Mammary epithelial cell (primary cell): ENCODE measurements at regions not wholly inside any gene's neighbourhood (a gene's known extent, or its start where the extent isn't known, plus 50 kb on each side); places are given as distances from the start of the nearest gene placed in this dataset.

Experiments
- EZH2 ChIP-seq: IDR thresholded peaks from 2 replicates; pipeline ENCODE4 v1.6.1; 2012; ENCODE audit warnings: low read length, inconsistent platforms, borderline replicate concordance
- TF ChIP-seq, protein P1 (sequence below), 2 donors: IDR thresholded peaks in 1 of 2; conservative IDR thresholded peaks in 1 of 2; 2 replicates each; pipeline ENCODE4 v1.5.1; 2011 to 2012; ENCODE audit warnings: inconsistent platforms in 2 of 2, low read length in 2 of 2, mild to moderate bottlenecking in 2 of 2, control low read depth in 1 of 2, low read depth in 1 of 2; ENCODE audit not compliant: insufficient read depth in 1 of 2; ENCODE audit errors: extremely low read depth in 1 of 2

DNA sequence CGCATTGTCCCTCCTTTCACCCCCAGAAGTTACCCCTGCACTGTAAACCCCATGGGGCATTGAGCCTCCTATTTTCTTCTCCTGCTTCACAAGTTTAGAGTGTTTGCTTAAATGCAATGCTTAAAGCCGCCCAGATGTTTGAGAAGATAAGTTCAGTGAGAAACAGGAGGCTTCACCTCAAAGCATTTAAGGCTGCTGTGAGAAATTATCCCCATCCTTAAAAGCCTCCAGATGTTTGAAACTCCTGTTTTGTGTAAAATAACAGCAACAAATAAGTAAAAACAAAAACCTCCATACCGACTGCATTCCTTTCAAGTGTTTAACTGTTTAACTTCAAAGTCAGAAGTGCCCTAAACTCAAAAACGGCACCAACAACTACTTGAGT, 81.8 kb downstream of the RTP5 start:
- TF ChIP-seq, protein P1, sequence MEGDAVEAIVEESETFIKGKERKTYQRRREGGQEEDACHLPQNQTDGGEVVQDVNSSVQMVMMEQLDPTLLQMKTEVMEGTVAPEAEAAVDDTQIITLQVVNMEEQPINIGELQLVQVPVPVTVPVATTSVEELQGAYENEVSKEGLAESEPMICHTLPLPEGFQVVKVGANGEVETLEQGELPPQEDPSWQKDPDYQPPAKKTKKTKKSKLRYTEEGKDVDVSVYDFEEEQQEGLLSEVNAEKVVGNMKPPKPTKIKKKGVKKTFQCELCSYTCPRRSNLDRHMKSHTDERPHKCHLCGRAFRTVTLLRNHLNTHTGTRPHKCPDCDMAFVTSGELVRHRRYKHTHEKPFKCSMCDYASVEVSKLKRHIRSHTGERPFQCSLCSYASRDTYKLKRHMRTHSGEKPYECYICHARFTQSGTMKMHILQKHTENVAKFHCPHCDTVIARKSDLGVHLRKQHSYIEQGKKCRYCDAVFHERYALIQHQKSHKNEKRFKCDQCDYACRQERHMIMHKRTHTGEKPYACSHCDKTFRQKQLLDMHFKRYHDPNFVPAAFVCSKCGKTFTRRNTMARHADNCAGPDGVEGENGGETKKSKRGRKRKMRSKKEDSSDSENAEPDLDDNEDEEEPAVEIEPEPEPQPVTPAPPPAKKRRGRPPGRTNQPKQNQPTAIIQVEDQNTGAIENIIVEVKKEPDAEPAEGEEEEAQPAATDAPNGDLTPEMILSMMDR (conservative IDR thresholded peaks at IDR 0.05 in 1 of 2, IDR thresholded peaks at IDR 0.05 in 1 of 2; ENCODE audit: extremely low read depth in 1 of 2, insufficient read depth in 1 of 2, low read depth in 1 of 2, low read length in 2 of 2): no peak
- TF ChIP-seq EZH2: no peak
